Dendritic cell treated with granulocyte-macrophage colony-stimulating factor and Interleukin-4, amounts not matched to agents 40 ng/mL and 50 ng/mL, for 4 days (primary cell): ENCODE measurements at regions not wholly inside any gene's neighbourhood (a gene's known extent, or its start where the extent isn't known, plus 50 kb on each side); places are given as distances from the start of the nearest gene placed in this dataset.

Experiments used
- H3K27ac Mint-ChIP-seq: one replicate; pipeline ENCODE4 v1.8.0; 2022; ENCODE audit warnings: mild to moderate bottlenecking, mixed read lengths
- H3K27me3 Mint-ChIP-seq: one replicate; pipeline ENCODE4 v1.8.0; 2022; ENCODE audit warnings: mild to moderate bottlenecking, mixed read lengths
- H3K36me3 Mint-ChIP-seq: one replicate; pipeline ENCODE4 v1.8.0; 2022; ENCODE audit warnings: low read depth, mixed read lengths
- H3K4me1 Mint-ChIP-seq: one replicate; pipeline ENCODE4 v1.8.0; 2022; ENCODE audit warnings: low read depth, mixed read lengths
- H3K4me3 Mint-ChIP-seq: one replicate; pipeline ENCODE4 v1.8.0; 2022; ENCODE audit warnings: mild to moderate bottlenecking, moderate library complexity, mixed read lengths
- H3K9me3 Mint-ChIP-seq: one replicate; pipeline ENCODE4 v1.8.0; 2022; ENCODE audit warnings: mixed read lengths
- intact Hi-C: fragments of 100-400 bp; cut with micrococcal nuclease; formaldehyde crosslinking; loops from one replicate; pipeline ENCODE4 v1.15.0; 2022

- H3K27me3 Mint-ChIP-seq, result no peaks in the 10 kb centered on the region
- H3K4me1 Mint-ChIP-seq, result no peaks in the 10 kb centered on the region
- no peak overlapping the region for H3K27ac Mint-ChIP-seq
- no peaks in the 10 kb centered on the region for H3K9me3 Mint-ChIP-seq
- no peak overlapping the region for H3K4me3 Mint-ChIP-seq
- intact Hi-C loops, result no loop called here
- no peaks in the 10 kb centered on the region for H3K36me3 Mint-ChIP-seq
These were observed 162.9 kb upstream of the SPIN4 start for GRCh38 chrX:63513825-63514568.

GRCh38 chrX:63511361-63511760 lies 160.2 kb upstream of the SPIN4 start:
- intact Hi-C loops, result no loop called here
- Mint-ChIP-seq H3K27ac (no peak overlapping the region), H3K9me3 (no peaks in the 10 kb centered on the region), H3K4me3 (no peak overlapping the region), H3K27me3 (no peaks in the 10 kb centered on the region), H3K36me3 (no peaks in the 10 kb centered on the region), H3K4me1 (no peaks in the 10 kb centered on the region)

- no peaks in the 10 kb centered on the region for H3K27me3 Mint-ChIP-seq
- intact Hi-C loops, result no loop called here
- no peaks in the 10 kb centered on the region for H3K9me3 Mint-ChIP-seq
- no peak overlapping the region for H3K4me3 Mint-ChIP-seq
- H3K4me1 Mint-ChIP-seq, result no peaks in the 10 kb centered on the region
- H3K27ac Mint-ChIP-seq, result no peak overlapping the region
- H3K36me3 Mint-ChIP-seq, result no peaks in the 10 kb centered on the region
These were observed 157.5 kb upstream of the SPIN4 start for GRCh38 chrX:63508668-63509067.

GRCh38 chrX:63506320-63506719 lies 155.2 kb upstream of the SPIN4 start:
- intact Hi-C loops, result no loop called here
- no peak overlapping the region for H3K27ac Mint-ChIP-seq
- H3K36me3 Mint-ChIP-seq, result no peaks in the 10 kb centered on the region
- no peak overlapping the region for H3K4me3 Mint-ChIP-seq
- no peaks in the 10 kb centered on the region for H3K9me3 Mint-ChIP-seq
- no peaks in the 10 kb centered on the region for H3K4me1 Mint-ChIP-seq
- no peaks in the 10 kb centered on the region for H3K27me3 Mint-ChIP-seq

GRCh38 chrX:63503541-63503940 lies 152.4 kb upstream of the SPIN4 start:
- H3K9me3 Mint-ChIP-seq, result no peaks in the 10 kb centered on the region
- no peak overlapping the region for H3K4me3 Mint-ChIP-seq
- H3K4me1 Mint-ChIP-seq, result no peaks in the 10 kb centered on the region
- no peaks in the 10 kb centered on the region for H3K36me3 Mint-ChIP-seq
- no peak overlapping the region for H3K27ac Mint-ChIP-seq
- H3K27me3 Mint-ChIP-seq, result no peaks in the 10 kb centered on the region
- intact Hi-C loops, result no loop called here

- H3K27ac Mint-ChIP-seq, result no peak overlapping the region
- no peak overlapping the region for H3K4me3 Mint-ChIP-seq
- intact Hi-C loops, result no loop called here
- H3K36me3 Mint-ChIP-seq, result peaks cover 12% of the 10 kb centered on the region
- H3K9me3 Mint-ChIP-seq, result peaks cover 9% of the 10 kb centered on the region
- H3K4me1 Mint-ChIP-seq, result no peaks in the 10 kb centered on the region
- H3K27me3 Mint-ChIP-seq, result no peaks in the 10 kb centered on the region
These were observed 137.6 kb upstream of the SPIN4 start for GRCh38 chrX:63488546-63489373.

GRCh38 chrX:63475200-63475599 lies 124.1 kb upstream of the SPIN4 start:
- no peaks in the 10 kb centered on the region for H3K27me3 Mint-ChIP-seq
- no peak overlapping the region for H3K4me3 Mint-ChIP-seq
- H3K4me1 Mint-ChIP-seq, result peaks cover 7% of the 10 kb centered on the region
- intact Hi-C loops, result no loop called here
- H3K9me3 Mint-ChIP-seq, result peaks cover 78% of the 10 kb centered on the region
- peaks cover 29% of the 10 kb centered on the region for H3K36me3 Mint-ChIP-seq
- no peak overlapping the region for H3K27ac Mint-ChIP-seq

GRCh38 chrX:63471004-63471403 lies 119.9 kb upstream of the SPIN4 start:
- Mint-ChIP-seq H3K36me3 (peaks cover 15% of the 10 kb centered on the region), H3K4me1 (peaks cover 7% of the 10 kb centered on the region), H3K27ac (no peak overlapping the region), H3K27me3 (no peaks in the 10 kb centered on the region), H3K4me3 (no peak overlapping the region), H3K9me3 (peaks cover 47% of the 10 kb centered on the region)
- intact Hi-C loops, result no loop called here

- Mint-ChIP-seq H3K27me3 (no peaks in the 10 kb centered on the region), H3K9me3 (peaks cover 43% of the 10 kb centered on the region), H3K36me3 (peaks cover 11% of the 10 kb centered on the region), H3K27ac (no peak overlapping the region), H3K4me1 (peaks cover 7% of the 10 kb centered on the region), H3K4me3 (no peak overlapping the region)
- intact Hi-C loops, result no loop called here
These were observed 119.4 kb upstream of the SPIN4 start for GRCh38 chrX:63470506-63470905.

- intact Hi-C loops, result no loop called here
- Mint-ChIP-seq H3K4me1 (peaks cover 7% of the 10 kb centered on the region), H3K27me3 (no peaks in the 10 kb centered on the region), H3K4me3 (no peak overlapping the region), H3K9me3 (peaks cover 46% of the 10 kb centered on the region), H3K27ac (no peak overlapping the region), H3K36me3 (peaks cover 6% of the 10 kb centered on the region)
These were observed 115.6 kb upstream of the SPIN4 start for GRCh38 chrX:63466690-63467089.

GRCh38 chrX:63458981-63459380 lies 107.8 kb upstream of the SPIN4 start:
- no peak overlapping the region for H3K4me3 Mint-ChIP-seq
- no peaks in the 10 kb centered on the region for H3K36me3 Mint-ChIP-seq
- H3K9me3 Mint-ChIP-seq, result peaks cover 28% of the 10 kb centered on the region
- no peak overlapping the region for H3K27ac Mint-ChIP-seq
- intact Hi-C loops, result no loop called here
- no peaks in the 10 kb centered on the region for H3K27me3 Mint-ChIP-seq
- no peaks in the 10 kb centered on the region for H3K4me1 Mint-ChIP-seq

GRCh38 chrX:63453571-63453970 lies 102.4 kb upstream of the SPIN4 start:
- no peaks in the 10 kb centered on the region for H3K27me3 Mint-ChIP-seq
- no peaks in the 10 kb centered on the region for H3K4me1 Mint-ChIP-seq
- H3K36me3 Mint-ChIP-seq, result peaks cover 11% of the 10 kb centered on the region
- no peak overlapping the region for H3K27ac Mint-ChIP-seq
- H3K4me3 Mint-ChIP-seq, result no peak overlapping the region
- peaks cover 67% of the 10 kb centered on the region for H3K9me3 Mint-ChIP-seq
- intact Hi-C loops, result no loop called here

- Mint-ChIP-seq H3K27me3 (no peaks in the 10 kb centered on the region), H3K4me1 (no peaks in the 10 kb centered on the region), H3K4me3 (no peak overlapping the region), H3K36me3 (no peaks in the 10 kb centered on the region), H3K27ac (no peak overlapping the region), H3K9me3 (no peaks in the 10 kb centered on the region)
- intact Hi-C loops, result no loop called here
These were observed 90.6 kb upstream of the SPIN4 start for GRCh38 chrX:63441717-63442116.

- no peak overlapping the region for H3K27ac Mint-ChIP-seq
- H3K4me3 Mint-ChIP-seq, result no peak overlapping the region
- intact Hi-C loops, result no loop called here
- no peaks in the 10 kb centered on the region for H3K36me3 Mint-ChIP-seq
- H3K9me3 Mint-ChIP-seq, result no peaks in the 10 kb centered on the region
- no peaks in the 10 kb centered on the region for H3K4me1 Mint-ChIP-seq
- no peaks in the 10 kb centered on the region for H3K27me3 Mint-ChIP-seq
These were observed 88.4 kb upstream of the SPIN4 start for GRCh38 chrX:63439580-63439979.
